SU-DHL-6 (cell line): ENCODE measurements at regions not wholly inside any gene's neighbourhood (a gene's known extent, or its start where the extent isn't known, plus 50 kb on each side); places are given as distances from the start of the nearest gene placed in this dataset.

Experiments
- H2AFZ ChIP-seq: fragments of 200-600 bp; sonication (generic); 2 replicates; pipeline ENCODE4 v1.6.1; 2014; ENCODE audit warnings: low read depth, mild to moderate bottlenecking, moderate library complexity, mixed read lengths, antibody characterized with exemption, low read length; ENCODE audit not compliant: severe bottlenecking
- H3F3A ChIP-seq: fragments of 200-600 bp; shearing (Covaris generic); 2 replicates; pipeline ENCODE4 v1.6.0; 2016; ENCODE audit warnings: antibody characterized with exemption, mild to moderate bottlenecking; ENCODE audit not compliant: insufficient read depth
- H3K27ac ChIP-seq: fragments of 200-600 bp; sonication (generic); 2 replicates; pipeline ENCODE4 v1.5.1; 2016; ENCODE audit warnings: low read depth, mild to moderate bottlenecking, low read length, moderate library complexity, mixed read lengths
- H3K27me3 ChIP-seq: fragments of 200-600 bp; sonication (generic), shearing (Covaris generic); 2 replicates; pipeline ENCODE4 v1.6.0; 2014; ENCODE audit warnings: mild to moderate bottlenecking, low read length
- H3K36me3 ChIP-seq: fragments of 200-600 bp; sonication (generic); 2 replicates; pipeline ENCODE4 v1.6.1; 2014; ENCODE audit warnings: mild to moderate bottlenecking, low read length, mixed read lengths
- H3K4me2 ChIP-seq: fragments of 300-600, 200-600 bp; shearing (Covaris generic), sonication (generic); 2 replicates; pipeline ENCODE4 v1.6.0; 2014; ENCODE audit warnings: low read length, low read depth, mild to moderate bottlenecking; ENCODE audit not compliant: poor library complexity, severe bottlenecking
- H3K4me3 ChIP-seq: fragments of 200-600 bp; sonication (generic); 2 replicates; pipeline ENCODE4 v1.5.1; 2014; ENCODE audit warnings: antibody characterized with exemption, low read length, mild to moderate bottlenecking, mixed read lengths; ENCODE audit not compliant: insufficient read depth, poor library complexity, severe bottlenecking
- H3K79me2 ChIP-seq: fragments of 200-600 bp; sonication (generic); 2 replicates; pipeline ENCODE4 v1.6.1; 2014; ENCODE audit warnings: mild to moderate bottlenecking, low read length, moderate library complexity; ENCODE audit not compliant: insufficient read depth
- H3K9ac ChIP-seq: fragments of 200-600 bp; sonication (generic); 2 replicates; pipeline ENCODE4 v1.7.0; 2014; ENCODE audit warnings: mild to moderate bottlenecking, low read length
- H3K9me2 ChIP-seq: fragments of 200-600 bp; sonication (generic); replicated peaks from 2 replicates; pipeline ENCODE4 v1.6.1; 2014; ENCODE audit warnings: low read length; ENCODE audit not compliant: insufficient read depth
- H3K9me3 ChIP-seq: fragments of 200-600 bp; sonication (generic); 2 replicates; pipeline ENCODE4 v1.6.1; 2014; ENCODE audit warnings: low read length, mixed read lengths; ENCODE audit not compliant: insufficient read depth
- H4K20me1 ChIP-seq: fragments of 200-600 bp; sonication (generic); 2 replicates; pipeline ENCODE4 v1.6.1; 2014; ENCODE audit warnings: low read depth, mild to moderate bottlenecking, antibody characterized with exemption, low read length, moderate library complexity, mixed read lengths
- CTCF ChIP-seq: fragments of 200-600 bp; sonication (generic); IDR thresholded peaks from one replicate; pipeline ENCODE4 v1.5.1; 2017; ENCODE audit warnings: antibody characterized with exemption, mild to moderate bottlenecking, low read length, moderate library complexity; ENCODE audit not compliant: insufficient read depth, poor library complexity, severe bottlenecking
- EZH2phosphoT487 ChIP-seq: fragments of 200-600 bp; sonication (generic), shearing (Covaris generic); conservative IDR thresholded peaks from 2 replicates; pipeline ENCODE4 v1.6.1; 2018; ENCODE audit warnings: mild to moderate bottlenecking, antibody characterized with exemption, low read length, moderate library complexity, mixed read lengths

GRCh38 chr7:131836733-131837132, 280.3 kb upstream of the PODXL start:
- H3K9me3 ChIP-seq: no peaks in the 10 kb centered on the region
- H3K4me3 ChIP-seq: no peak overlapping the region
- H3K9me2 ChIP-seq: no peaks in the 10 kb centered on the region
- no peak for TF ChIP-seq CTCF
- no peak overlapping the region for H3K9ac ChIP-seq
- no peak overlapping the region for H3K27ac ChIP-seq
- H3K4me2 ChIP-seq: no peak overlapping the region
- no peaks in the 10 kb centered on the region for H3K27me3 ChIP-seq
- H3K36me3 ChIP-seq: no peaks in the 10 kb centered on the region
- H4K20me1 ChIP-seq: no peaks in the 10 kb centered on the region
- H2AFZ ChIP-seq: no peak overlapping the region
- no peaks in the 10 kb centered on the region for H3K79me2 ChIP-seq
- no peaks in the 10 kb centered on the region for H3F3A ChIP-seq

DNA sequence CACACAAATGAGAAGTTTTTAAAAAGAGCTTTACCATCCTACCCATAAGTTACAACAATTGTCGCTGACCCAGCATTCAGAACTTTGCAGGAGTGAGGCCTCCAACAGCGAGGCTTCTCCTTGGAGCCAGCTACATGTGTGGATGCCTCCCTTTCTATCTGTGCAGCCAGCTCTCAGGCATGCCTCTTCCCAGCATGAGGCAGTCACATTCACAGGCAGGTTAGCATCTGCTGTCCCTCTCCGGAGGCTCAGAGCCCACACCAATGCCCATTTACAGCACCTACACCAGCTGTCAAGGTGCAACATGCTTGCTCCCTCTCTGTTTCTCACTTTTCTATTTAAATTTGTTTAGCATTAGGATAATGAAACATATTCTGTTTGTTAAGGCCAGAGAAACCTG, 278.7 kb upstream of the PODXL start:
- TF ChIP-seq EZH2phosphoT487 (no peak), CTCF (no peak)
- no peaks in the 10 kb centered on the region for H3K9me3 ChIP-seq
- no peak overlapping the region for H3K4me2 ChIP-seq
- no peak overlapping the region for H3K9ac ChIP-seq
- no peaks in the 10 kb centered on the region for H4K20me1 ChIP-seq
- H3F3A ChIP-seq: no peaks in the 10 kb centered on the region
- no peaks in the 10 kb centered on the region for H3K9me2 ChIP-seq
- no peaks in the 10 kb centered on the region for H3K36me3 ChIP-seq
- H3K4me3 ChIP-seq: no peak overlapping the region
- H3K79me2 ChIP-seq: no peaks in the 10 kb centered on the region
- H3K27me3 ChIP-seq: no peaks in the 10 kb centered on the region
- H3K27ac ChIP-seq: no peak overlapping the region
- H2AFZ ChIP-seq: no peak overlapping the region

- Histone ChIP-seq H3K9me3 (no peaks in the 10 kb centered on the region), H3F3A (no peaks in the 10 kb centered on the region), H3K9ac (no peak overlapping the region), H3K4me3 (no peak overlapping the region), H3K36me3 (no peaks in the 10 kb centered on the region), H3K27ac (no peak overlapping the region), H3K4me2 (no peak overlapping the region), H2AFZ (no peak overlapping the region), H3K27me3 (no peaks in the 10 kb centered on the region), H4K20me1 (no peaks in the 10 kb centered on the region), H3K79me2 (no peaks in the 10 kb centered on the region), H3K9me2 (no peaks in the 10 kb centered on the region)
- TF ChIP-seq CTCF (no peak), EZH2phosphoT487 (no peak)
Observed at GRCh38 chr7:131830681-131831080, 274.3 kb upstream of the PODXL start.
